G401.6 (cell line): ENCODE measurements at regions not wholly inside any gene's neighbourhood (a gene's known extent, or its start where the extent isn't known, plus 50 kb on each side); places are given as distances from the start of the nearest gene placed in this dataset.
"Not testable (repeated sequence)": the region's sequence is repeated elsewhere in the genome, so short reads cannot be mapped to it uniquely, and the experiment has no call there.

Source experiments
- FAIRE-seq: peaks from 2 replicates; lab custom pipeline; 2012; peaks lifted over from hg19 to GRCh38; lab: Jason Lieb, UNC

GRCh38 chr2:8242739-8243138 is 439.1 kb upstream of the ID2 start:
- no peak for FAIRE-seq

DNA sequence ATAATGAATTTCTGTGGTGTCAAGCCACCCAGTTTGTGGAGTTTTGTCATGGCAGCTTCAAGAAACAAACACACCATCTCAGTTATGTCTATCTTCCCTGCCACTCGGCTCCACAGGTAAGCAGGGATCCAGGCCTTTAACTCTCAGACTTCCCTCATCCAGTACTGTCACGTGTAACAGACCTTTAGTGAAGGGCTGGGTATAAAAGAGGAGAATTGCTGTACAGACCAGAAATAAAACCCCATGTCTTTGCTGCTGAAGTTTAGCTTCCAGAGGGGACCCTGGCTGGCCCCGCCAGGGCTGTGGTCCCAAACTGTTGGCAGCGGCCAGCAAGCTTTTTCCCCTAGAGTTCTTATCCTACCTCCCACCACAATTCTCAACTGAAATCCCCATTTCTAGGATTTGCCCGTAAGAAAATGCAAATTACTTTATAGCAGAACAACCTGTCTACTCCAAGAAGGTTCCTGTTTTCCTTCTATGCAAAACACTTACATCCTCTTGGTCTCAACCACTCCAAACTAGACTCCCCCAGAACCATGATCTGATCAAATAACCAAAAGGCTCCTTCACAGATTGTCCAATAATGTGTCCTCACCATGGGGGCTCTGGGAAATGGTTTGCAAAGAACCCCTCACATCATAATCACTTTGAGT is 438.0 kb upstream of the ID2 start:
- no peak for FAIRE-seq

GRCh38 chr2:8244639-8245038 is 437.2 kb upstream of the ID2 start:
- no peak for FAIRE-seq

DNA sequence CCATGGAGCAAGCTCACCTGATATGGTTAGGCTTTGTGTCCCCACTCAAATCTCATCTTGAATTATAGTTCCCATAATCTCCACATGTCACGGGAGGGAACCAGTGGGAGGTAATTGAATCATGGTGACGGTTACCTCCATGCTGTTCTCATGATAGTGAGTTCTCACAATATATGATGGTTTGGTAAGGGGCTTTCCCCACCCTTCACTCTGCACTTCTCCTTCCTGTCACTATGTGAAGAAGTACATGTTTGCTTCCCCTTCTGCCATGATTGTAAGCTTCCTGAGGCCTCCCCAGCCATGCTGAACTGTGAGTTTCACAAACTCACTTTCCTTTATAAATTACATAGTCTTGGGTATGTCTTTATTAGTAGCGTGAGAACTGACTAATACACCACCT is 435.7 kb upstream of the ID2 start:
- no peak for FAIRE-seq

- no peak for FAIRE-seq
Measured at GRCh38 chr2:8247905-8248622, 433.8 kb upstream of the ID2 start.

DNA sequence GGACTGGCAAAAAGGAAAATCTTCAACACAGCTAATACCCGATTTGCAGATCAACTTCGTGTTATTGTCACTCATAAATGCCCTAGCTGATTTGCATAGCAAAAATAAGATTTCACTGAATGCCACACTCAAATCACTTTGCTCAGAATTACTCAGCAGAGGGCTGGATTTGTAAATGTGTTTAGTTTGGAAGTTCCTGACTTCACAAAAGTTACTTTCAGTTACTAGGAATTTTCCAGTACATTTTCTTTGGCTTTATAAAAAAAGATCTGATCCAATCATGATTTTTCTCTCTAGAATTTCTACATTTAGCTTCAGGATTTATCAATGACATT is 433.3 kb upstream of the ID2 start:
- FAIRE-seq = no peak

DNA sequence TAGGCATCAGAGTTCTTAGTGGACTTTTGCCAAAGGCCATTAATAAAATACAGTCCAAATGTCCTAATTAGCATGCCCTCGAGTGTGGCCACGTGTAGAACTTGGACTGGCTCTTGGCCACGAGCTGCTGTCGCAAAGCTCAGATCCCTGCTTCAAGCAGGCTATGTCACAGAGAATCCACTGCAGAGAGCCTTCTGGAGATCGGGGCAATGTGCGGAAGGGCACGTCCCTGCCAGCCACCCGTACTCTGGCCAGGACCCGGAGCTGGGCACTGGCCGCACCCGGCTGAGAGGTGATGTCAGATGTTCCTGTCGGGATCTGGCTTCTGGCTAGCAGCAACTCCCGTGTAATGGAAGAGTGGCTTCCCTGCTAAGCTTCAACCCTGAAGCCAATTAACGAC is 432.7 kb upstream of the ID2 start:
- FAIRE-seq = no peak

GRCh38 chr2:8249769-8250168 is 432.1 kb upstream of the ID2 start:
- FAIRE-seq = no peak

GRCh38 chr2:8250290-8250689 is 431.6 kb upstream of the ID2 start:
- not testable (repeated sequence) for FAIRE-seq

DNA sequence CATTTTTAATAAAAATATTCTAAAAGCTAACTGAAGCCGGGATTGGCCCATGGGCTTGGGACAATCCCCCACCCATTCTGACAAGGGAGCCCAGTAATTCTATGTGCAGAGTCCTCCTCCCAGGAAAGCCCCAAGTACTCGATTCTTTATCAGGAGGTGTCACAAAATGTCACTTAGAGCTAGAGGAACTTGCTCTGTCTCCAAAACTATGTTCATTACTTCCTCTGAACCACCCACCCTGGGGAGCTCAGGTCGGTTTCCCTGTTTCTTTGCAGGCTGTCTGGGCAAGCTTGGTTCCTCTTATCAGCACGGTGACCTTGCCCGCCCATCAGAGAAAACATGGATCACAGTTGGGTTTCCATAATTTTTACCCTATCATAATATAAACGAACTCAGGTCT is 430.6 kb upstream of the ID2 start:
- FAIRE-seq = no peak

DNA sequence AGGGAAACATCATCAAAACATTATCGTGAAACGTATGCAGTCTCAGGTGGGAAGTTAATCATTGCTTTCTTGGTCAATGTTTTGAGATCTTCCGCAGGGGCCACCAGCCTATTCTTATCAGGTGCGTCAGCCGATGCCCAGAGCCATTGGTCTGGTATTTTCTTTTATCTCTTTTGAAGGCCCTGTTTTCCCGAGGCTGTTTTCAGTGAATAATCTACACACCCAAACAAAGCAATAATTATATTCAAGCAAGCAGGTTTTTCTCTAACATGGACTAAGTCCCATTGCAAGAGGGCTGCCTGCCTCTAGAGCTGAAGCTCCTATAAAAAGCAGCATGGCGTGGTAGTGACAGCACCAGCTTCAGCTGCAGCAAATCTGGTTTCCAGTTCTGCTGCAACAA is 430.0 kb upstream of the ID2 start:
- no peak for FAIRE-seq

- no peak for FAIRE-seq
Measured at GRCh38 chr2:8252997-8253694, 428.7 kb upstream of the ID2 start.

GRCh38 chr2:8253781-8254180 is 428.1 kb upstream of the ID2 start:
- FAIRE-seq = no peak

GRCh38 chr2:8254214-8254613 is 427.6 kb upstream of the ID2 start:
- not testable (repeated sequence) for FAIRE-seq

DNA sequence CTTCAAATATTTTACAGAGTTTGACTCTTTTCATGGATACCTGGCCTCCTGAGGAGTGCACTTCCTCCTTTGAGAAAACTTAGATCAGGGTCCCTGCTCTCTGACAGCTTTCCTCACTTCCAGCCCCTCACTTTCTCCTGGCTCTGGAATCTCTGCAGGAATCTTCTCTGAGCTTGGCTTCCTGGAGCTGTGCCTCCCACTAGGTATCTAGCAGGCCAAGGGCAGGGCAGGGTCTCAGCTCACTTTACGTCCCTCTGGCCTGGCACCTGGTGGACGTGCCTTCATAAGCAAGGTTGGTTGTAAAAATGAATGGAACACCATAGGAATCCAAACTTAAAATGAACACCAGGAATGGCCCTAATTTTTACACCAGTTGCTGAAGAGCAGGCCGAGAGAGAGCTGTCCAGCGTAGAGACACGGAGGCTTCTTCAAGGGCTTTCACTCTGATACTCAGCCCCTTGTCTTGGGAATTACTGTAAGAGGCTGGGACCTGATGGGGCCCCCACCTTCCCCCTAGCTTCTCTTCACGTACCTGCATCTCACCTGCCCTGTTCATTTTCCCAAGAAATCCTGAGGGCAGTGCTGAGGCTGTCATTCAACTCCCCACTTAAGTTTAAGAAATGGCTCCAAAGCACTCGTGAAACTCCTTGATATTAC is 426.9 kb upstream of the ID2 start:
- no peak for FAIRE-seq

DNA sequence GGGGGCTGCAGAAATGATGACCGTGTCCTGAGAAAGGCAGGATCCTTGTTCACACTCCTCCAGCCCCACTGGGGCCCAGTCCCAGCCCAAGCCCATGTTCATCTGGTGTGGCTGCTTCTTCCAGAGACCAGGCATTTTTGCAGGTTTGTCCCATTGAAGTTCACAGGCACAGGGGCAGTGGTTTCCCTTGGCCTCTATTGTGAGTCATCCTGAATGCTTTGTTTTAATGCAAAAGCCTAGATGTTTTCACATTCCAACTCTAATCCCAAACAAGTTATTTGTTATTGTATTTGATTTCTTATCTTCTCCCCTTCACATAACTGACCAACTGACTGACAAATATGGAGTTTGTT is 426.4 kb upstream of the ID2 start:
- FAIRE-seq = no peak

DNA sequence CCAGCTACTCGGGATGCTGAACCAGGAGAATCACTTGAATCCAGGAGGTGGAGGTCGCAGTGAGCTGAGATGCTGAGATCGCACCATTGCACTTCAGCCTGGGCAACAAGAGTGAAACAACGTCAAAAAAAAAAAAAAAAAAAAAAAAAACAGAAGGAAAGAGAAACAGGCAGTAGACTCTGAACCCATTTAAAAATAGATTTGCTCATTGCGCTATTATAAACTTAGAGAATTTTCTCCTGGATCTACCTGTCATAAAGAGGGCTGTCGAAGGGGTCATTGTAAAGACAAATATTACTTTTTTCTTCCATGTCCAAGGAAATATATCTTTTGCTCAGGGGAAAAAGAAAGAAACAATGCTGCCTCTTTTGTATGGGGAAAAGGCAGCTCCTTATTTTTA is 425.0 kb upstream of the ID2 start:
- no peak for FAIRE-seq

DNA sequence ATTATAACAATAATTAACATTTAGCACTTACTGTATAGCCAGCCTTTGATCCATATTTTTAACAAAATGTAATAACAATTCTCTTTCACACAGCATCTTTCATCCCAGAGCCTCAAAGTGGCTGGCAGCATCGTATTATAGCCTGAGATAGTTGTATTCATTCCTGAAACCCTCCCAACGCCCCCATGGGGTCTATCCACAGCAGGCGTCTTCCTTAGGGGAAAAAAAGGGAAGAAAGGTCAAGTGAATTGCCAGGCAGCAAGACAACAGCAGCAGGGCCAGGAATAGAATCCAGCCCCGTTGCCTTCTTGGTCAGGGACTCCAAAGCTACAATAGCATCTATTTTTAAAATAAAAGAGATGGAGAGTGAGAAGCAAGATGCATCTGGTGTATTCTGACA is 424.4 kb upstream of the ID2 start:
- FAIRE-seq = no peak

DNA sequence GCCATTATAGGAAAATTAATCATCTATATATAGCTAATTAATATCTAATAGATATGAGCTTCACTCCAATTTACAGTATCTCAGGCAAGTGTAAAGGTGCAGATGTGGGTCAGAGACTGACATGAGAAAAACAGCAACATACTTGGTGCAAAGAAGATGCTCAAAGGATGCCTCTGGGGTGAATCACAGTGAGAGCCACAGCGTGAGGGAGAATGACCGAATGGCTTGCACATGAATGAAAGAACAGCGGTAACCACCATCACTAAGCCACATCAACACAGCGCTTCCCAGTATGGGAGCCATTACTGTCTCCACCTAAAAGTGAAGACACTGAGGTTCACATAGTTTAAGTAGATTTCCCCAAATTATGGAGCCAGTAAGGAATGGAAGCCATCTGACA is 423.4 kb upstream of the ID2 start:
- no peak for FAIRE-seq

DNA sequence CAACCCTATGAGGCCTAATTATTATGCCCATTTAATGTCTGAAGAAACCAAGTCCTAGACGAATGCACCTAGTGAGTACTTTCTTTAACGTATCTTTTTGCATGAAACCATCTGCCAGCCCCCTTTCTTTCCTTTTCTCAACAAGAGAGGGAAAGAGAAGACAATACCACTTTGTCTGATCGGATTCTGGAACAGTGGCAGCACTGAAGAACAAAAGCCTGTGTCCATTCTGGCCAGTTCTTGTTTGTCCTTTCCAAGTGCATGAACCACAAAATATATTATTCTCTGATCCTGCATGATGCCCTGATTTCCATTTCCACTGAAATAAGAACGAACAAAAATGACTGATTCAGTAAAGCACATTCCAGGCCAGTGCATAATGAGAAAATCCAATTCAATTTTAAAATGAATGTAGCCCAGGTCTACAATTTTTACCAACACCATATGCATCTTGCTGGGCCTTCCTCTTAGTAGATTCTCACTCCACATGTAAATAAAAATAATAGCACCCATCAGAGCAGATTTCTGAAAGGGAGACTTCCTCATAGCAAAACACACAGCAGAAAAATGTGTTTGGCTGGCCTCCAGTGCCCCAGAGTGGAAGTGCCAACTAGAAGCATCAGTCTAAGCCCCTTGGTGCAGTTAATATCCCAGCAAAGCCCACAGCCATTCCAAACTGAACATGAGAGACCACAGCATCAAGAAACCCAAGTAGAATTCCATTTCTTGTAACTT is 422.6 kb upstream of the ID2 start:
- no peak for FAIRE-seq

GRCh38 chr2:8259841-8260178 is 422.0 kb upstream of the ID2 start:
- no peak for FAIRE-seq

GRCh38 chr2:8260213-8260612 is 421.6 kb upstream of the ID2 start:
- FAIRE-seq = no peak

GRCh38 chr2:8263901-8264300 is 418.0 kb upstream of the ID2 start:
- no peak for FAIRE-seq
